IPS DF 6.9 (cell line): ENCODE measurements at regions not wholly inside any gene's neighbourhood (a gene's known extent, or its start where the extent isn't known, plus 50 kb on each side); places are given as distances from the start of the nearest gene placed in this dataset.

Experiments
- DNase-seq: peaks from one replicate; pipeline ENCODE4 v3.0.0-alpha.2; 2013; ENCODE audit warnings: low read depth, low spot score
- H3K27ac ChIP-seq: one replicate; pipeline ENCODE4 v1.5.1; 2013; ENCODE audit warnings: low read length, control low read depth
- H3K27me3 ChIP-seq: 2 replicates; pipeline ENCODE4 v1.6.1; 2013; ENCODE audit warnings: mild to moderate bottlenecking, low read length; ENCODE audit not compliant: control insufficient read depth, insufficient read depth
- H3K36me3 ChIP-seq: 2 replicates; pipeline ENCODE4 v1.6.1; 2013; ENCODE audit warnings: low read length; ENCODE audit not compliant: control insufficient read depth, insufficient read depth
- H3K4me1 ChIP-seq: 2 replicates; pipeline ENCODE4 v1.6.1; 2013; ENCODE audit warnings: low read length; ENCODE audit not compliant: control insufficient read depth, insufficient read depth
- H3K4me3 ChIP-seq: 2 replicates; pipeline ENCODE4 v1.5.1; 2013; ENCODE audit warnings: mild to moderate bottlenecking, low read length
- H3K9me3 ChIP-seq: 2 replicates; pipeline ENCODE4 v1.6.1; 2013; ENCODE audit warnings: low read length, inconsistent platforms; ENCODE audit not compliant: control insufficient read depth, insufficient read depth
- WGBS: extraction: QIAGEN DNeasy Blood & Tissue Kit; methylation state at CpG from one replicate; pipeline ENCODE4 v1.1.7; 2013; ENCODE audit warnings: mixed read lengths, missing lambda C conversion rate; ENCODE audit not compliant: insufficient read length, insufficient coverage; 5-methylcytosine and 5-hydroxymethylcytosine counted together

DNA sequence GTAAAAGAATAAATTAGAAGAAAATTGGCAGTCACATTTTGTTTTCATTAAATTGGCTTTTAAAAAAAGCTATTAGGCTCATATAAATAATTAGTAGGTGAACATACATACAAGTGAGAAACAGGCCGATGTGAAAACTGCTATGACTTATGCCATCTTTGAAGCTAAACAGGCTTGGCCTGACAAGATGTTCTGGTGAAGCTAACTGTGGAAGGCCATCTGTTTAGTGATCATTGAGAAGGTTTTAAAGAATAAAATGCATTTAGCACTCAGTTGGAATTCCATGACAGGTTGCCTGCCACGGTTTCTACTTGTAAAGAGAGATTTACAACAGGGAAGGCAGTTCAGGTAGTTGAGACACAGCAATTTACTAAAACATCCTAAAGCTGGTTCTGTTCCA lies 264.0 kb upstream of the AGTR1 start:
- H3K27ac ChIP-seq, result no peak overlapping the region
- no peaks in the 10 kb centered on the region for H3K27me3 ChIP-seq
- WGBS, result no CpG with 5 or more reads among the region's 2 CpGs
- H3K9me3 ChIP-seq, result no peaks in the 10 kb centered on the region
- H3K4me1 ChIP-seq, result no peaks in the 10 kb centered on the region
- H3K4me3 ChIP-seq, result no peak overlapping the region
- no peaks in the 10 kb centered on the region for H3K36me3 ChIP-seq
- no peak for DNase-seq

GRCh38 chr3:148435534-148435933 lies 262.2 kb upstream of the AGTR1 start:
- no peak for DNase-seq
- Histone ChIP-seq H3K36me3 (no peaks in the 10 kb centered on the region), H3K27me3 (no peaks in the 10 kb centered on the region), H3K4me1 (no peaks in the 10 kb centered on the region; the same call in 1 of the 2 replicates), H3K27ac (no peak overlapping the region), H3K9me3 (no peaks in the 10 kb centered on the region), H3K4me3 (no peak overlapping the region)

GRCh38 chr3:148439254-148439822 lies 258.4 kb upstream of the AGTR1 start:
- no peaks in the 10 kb centered on the region for H3K36me3 ChIP-seq
- WGBS, result no CpG with 5 or more reads among the region's 3 CpGs
- no peak overlapping the region for H3K4me3 ChIP-seq
- H3K27ac ChIP-seq, result no peak overlapping the region
- DNase-seq, result no peak
- H3K27me3 ChIP-seq, result no peaks in the 10 kb centered on the region
- H3K4me1 ChIP-seq, result no peaks in the 10 kb centered on the region; the same call in 1 of the 2 replicates
- no peaks in the 10 kb centered on the region for H3K9me3 ChIP-seq

DNA sequence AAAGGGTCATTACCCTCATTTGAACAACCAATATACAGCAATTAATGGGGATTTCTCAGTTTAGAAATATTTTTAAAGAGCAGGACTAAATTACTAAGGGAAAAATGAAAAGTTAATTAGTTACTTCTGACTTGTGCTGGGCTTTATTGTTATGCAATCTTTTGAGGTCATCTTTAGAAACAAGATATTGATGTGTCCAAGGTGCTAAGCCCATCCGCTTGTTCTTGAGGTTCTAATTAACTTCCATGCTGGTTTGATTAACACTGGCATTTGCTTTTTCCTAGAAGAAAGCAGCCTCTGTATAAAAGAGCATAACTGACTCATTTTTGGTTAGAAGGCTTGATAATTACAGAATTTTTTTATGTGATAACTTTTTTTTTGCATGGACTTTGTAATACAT lies 256.5 kb upstream of the AGTR1 start:
- no CpG with 5 or more reads among the region's 1 CpG for WGBS
- no peak overlapping the region for H3K27ac ChIP-seq
- no peak overlapping the region for H3K4me3 ChIP-seq
- H3K27me3 ChIP-seq, result no peaks in the 10 kb centered on the region
- no peak for DNase-seq
- H3K9me3 ChIP-seq, result no peaks in the 10 kb centered on the region
- no peaks in the 10 kb centered on the region; the same call in 1 of the 2 replicates for H3K4me1 ChIP-seq
- no peaks in the 10 kb centered on the region for H3K36me3 ChIP-seq

- Histone ChIP-seq H3K4me3 (no peak overlapping the region), H3K36me3 (no peaks in the 10 kb centered on the region), H3K27ac (no peak overlapping the region), H3K9me3 (no peaks in the 10 kb centered on the region), H3K4me1 (no peaks in the 10 kb centered on the region), H3K27me3 (no peaks in the 10 kb centered on the region)
- no CpG with 5 or more reads among the region's 5 CpGs for WGBS
- DNase-seq, result no peak
Observed at GRCh38 chr3:148450819-148451218, 246.9 kb upstream of the AGTR1 start.

DNA sequence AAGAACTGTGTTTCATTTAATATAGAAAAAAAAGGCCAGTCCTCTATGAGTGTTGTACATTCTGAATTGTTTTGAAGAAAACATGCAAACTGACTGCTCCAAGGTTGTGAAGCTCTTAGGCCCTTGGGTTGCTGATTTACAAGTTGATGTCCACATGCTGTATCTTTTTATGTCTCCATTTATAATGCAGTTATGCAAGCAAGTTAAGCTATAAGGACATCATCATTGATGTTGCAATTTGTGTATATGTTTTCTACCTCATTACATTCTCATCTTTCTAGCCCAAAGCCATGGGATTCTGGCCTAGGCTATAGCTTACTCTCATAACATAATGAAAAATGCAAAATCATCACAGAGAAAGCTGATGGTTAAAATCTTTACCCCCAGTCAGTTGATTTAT lies 245.7 kb upstream of the AGTR1 start:
- H3K27ac ChIP-seq, result no peak overlapping the region
- no peak for DNase-seq
- no peak overlapping the region for H3K4me3 ChIP-seq
- H3K9me3 ChIP-seq, result no peaks in the 10 kb centered on the region
- no peaks in the 10 kb centered on the region for H3K36me3 ChIP-seq
- no peaks in the 10 kb centered on the region for H3K4me1 ChIP-seq
- no peaks in the 10 kb centered on the region for H3K27me3 ChIP-seq

DNA sequence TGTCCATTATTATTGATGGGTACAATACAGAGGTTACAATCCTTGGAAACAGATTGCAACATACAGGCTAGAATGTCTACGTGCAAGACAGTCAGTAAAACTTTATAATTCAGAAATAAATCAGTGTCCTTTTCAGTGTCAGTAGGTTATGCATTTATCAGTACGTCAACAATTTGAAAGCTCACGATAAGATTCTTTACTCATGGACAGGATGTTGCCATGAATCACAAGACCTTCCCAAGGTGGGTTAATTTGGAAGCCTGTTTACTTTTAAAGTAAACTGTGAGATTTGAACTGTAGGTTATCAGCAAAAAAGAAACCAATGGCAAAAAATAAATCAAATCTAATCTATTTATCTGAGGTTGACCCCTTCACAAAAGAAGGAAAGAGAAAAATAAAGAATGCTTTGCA lies 243.9 kb upstream of the AGTR1 start:
- WGBS, result no CpG with 5 or more reads among the region's 3 CpGs
- Histone ChIP-seq H3K4me1 (no peaks in the 10 kb centered on the region), H3K9me3 (no peaks in the 10 kb centered on the region), H3K36me3 (no peaks in the 10 kb centered on the region), H3K4me3 (no peak overlapping the region), H3K27ac (no peak overlapping the region), H3K27me3 (no peaks in the 10 kb centered on the region)
- DNase-seq, result no peak

- DNase-seq, result no peak
- Histone ChIP-seq H3K4me3 (no peak overlapping the region), H3K9me3 (peaks cover 1% of the 10 kb centered on the region; the same call in 1 of the 2 replicates), H3K4me1 (no peaks in the 10 kb centered on the region), H3K36me3 (no peaks in the 10 kb centered on the region), H3K27me3 (no peaks in the 10 kb centered on the region), H3K27ac (no peak overlapping the region)
- WGBS, result no CpG with 5 or more reads among the region's 4 CpGs
Observed at GRCh38 chr3:148455098-148455497, 242.6 kb upstream of the AGTR1 start.

DNA sequence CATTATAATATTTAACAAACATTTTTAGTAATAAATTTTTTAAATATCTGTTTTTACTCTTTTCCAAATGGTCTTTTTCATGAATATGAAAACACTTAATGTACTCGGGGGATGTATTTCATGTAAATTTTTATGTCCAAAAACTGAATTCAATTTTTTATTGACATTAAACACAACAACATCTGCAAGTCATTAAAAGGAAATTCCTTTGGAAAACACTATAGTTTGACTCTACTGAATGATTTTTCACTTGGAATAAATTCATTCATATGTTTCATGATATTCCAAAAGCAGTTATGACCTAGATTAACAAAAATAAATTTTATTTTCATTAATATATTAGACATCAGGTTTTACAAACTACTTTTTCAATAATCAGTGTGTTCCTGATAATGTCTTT lies 239.8 kb upstream of the AGTR1 start:
- no peaks in the 10 kb centered on the region for H3K36me3 ChIP-seq

DNA sequence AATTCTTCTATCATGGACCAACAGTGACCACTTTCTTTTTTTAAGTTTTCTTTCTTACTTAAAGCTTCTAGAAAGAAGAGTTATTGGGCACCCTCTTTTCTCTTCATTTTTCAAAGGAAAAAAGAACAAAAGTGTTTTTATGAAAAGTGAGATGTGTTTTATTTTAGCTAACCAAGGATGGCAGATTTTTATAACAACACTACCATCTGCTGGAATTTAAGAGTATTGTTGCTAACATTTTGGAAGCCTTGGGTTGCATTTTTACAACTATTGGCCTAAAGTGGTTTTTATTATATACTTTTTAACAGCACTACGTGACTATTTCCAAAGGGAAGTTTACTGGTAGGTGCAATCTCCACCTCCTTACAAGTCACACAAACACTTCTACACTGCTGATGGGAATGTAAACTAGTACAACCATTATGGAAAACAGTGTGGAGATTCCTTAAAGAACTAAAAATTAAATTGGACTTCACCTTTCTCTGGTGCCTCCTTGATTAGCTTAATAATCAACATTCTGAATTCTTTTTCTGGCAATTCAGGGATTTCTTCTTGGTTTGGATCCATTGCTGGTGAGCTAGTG lies 237.7 kb upstream of the AGTR1 start:
- Histone ChIP-seq H3K4me1 (no peaks in the 10 kb centered on the region), H3K27me3 (no peaks in the 10 kb centered on the region), H3K4me3 (no peak overlapping the region), H3K36me3 (no peaks in the 10 kb centered on the region), H3K9me3 (peaks cover 1% of the 10 kb centered on the region; the same call in 1 of the 2 replicates), H3K27ac (no peak overlapping the region)
- no CpG with 5 or more reads among the region's 1 CpG for WGBS
- DNase-seq, result no peak

More for the DNA sequence above, 239.8 kb upstream of the AGTR1 start:
- Histone ChIP-seq H3K27ac (no peak overlapping the region), H3K4me1 (no peaks in the 10 kb centered on the region), H3K4me3 (no peak overlapping the region), H3K9me3 (peaks cover 1% of the 10 kb centered on the region; the same call in 1 of the 2 replicates), H3K27me3 (no peaks in the 10 kb centered on the region)
- no CpG with 5 or more reads among the region's 1 CpG for WGBS
- no peak for DNase-seq

GRCh38 chr3:148460686-148461085 lies 237.0 kb upstream of the AGTR1 start:
- peaks cover 1% of the 10 kb centered on the region; the same call in 1 of the 2 replicates for H3K9me3 ChIP-seq
- DNase-seq, result no peak
- no CpG with 5 or more reads among the region's 3 CpGs for WGBS

More at GRCh38 chr3:148460686-148461085, 237.0 kb upstream of the AGTR1 start:
- Histone ChIP-seq H3K4me1 (no peaks in the 10 kb centered on the region), H3K27me3 (no peaks in the 10 kb centered on the region), H3K4me3 (no peak overlapping the region), H3K36me3 (no peaks in the 10 kb centered on the region), H3K27ac (no peak overlapping the region)
